Prostate gland (tissue), 2 donors: ENCODE measurements at regions not wholly inside any gene's neighbourhood (a gene's known extent, or its start where the extent isn't known, plus 50 kb on each side); places are given as distances from the start of the nearest gene placed in this dataset.

Experiments used
- CTCF ChIP-seq, 4 experiments: fragments of 200-600 bp in 2 of 4; fragments of 450-650 bp in 2 of 4; sonication (generic) in 2 of 4; IDR thresholded peaks; 1 replicate in 3 of 4; 2 replicates in 1 of 4; pipeline ENCODE4 v1.5.1; 2016 to 2019; ENCODE audit warnings: antibody characterized with exemption in 4 of 4, mild to moderate bottlenecking in 2 of 4, moderate library complexity in 2 of 4
- POLR2A ChIP-seq: fragments of 450-650 bp; IDR thresholded peaks from one replicate; pipeline ENCODE4 v1.6.1; 2016; ENCODE audit warnings: antibody characterized with exemption, mild to moderate bottlenecking
- POLR2AphosphoS5 ChIP-seq: sonication (generic); formaldehyde crosslinking; IDR thresholded peaks from one replicate; pipeline ENCODE4 v1.6.1; 2017; ENCODE audit warnings: antibody characterized with exemption

DNA sequence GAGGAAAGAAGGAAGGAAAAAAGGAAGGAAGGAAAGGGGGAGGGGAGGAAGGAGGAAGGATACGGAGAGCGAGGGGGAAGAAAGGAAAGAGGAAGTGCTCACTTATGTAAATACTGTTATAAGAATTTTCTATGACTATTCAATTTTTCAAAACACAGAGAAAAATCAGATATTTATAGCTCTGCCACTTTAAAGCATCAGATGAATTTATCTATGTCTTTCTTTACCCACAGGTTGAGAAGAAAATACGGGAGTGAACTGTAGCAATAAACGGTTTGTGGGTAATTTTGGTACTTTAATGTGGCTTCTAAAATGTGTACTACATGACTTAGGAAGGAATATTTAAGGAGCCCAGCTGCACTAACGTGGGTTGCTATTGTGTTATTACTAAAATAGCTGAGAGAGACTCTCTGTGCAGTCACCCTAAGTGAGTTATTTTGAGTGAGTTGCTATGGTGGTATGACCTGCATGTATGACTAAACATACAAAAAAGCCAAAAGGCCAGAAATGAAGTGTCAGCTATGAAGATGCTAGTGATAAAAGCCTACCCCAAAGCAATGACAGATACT lies 225.5 kb downstream of the SOD2 start:
- TF ChIP-seq CTCF (IDR thresholded peaks at IDR 0.05) (no peak), POLR2AphosphoS5 (no peak), POLR2A (no peak)
